AG09319 (cell line): ENCODE measurements at regions not wholly inside any gene's neighbourhood (a gene's known extent, or its start where the extent isn't known, plus 50 kb on each side); places are given as distances from the start of the nearest gene placed in this dataset.

Source experiments
- DNase-seq: peaks from one replicate; pipeline ENCODE4 v3.0.0-alpha.2; 2010; ENCODE audit warnings: low read depth; ENCODE audit errors: extremely low read depth
- TF ChIP-seq, protein P1 (sequence below): IDR thresholded peaks from 2 replicates; pipeline ENCODE4 v1.5.1; 2011; ENCODE audit warnings: low read depth, mild to moderate bottlenecking, inconsistent platforms, low read length, moderate library complexity

DNA sequence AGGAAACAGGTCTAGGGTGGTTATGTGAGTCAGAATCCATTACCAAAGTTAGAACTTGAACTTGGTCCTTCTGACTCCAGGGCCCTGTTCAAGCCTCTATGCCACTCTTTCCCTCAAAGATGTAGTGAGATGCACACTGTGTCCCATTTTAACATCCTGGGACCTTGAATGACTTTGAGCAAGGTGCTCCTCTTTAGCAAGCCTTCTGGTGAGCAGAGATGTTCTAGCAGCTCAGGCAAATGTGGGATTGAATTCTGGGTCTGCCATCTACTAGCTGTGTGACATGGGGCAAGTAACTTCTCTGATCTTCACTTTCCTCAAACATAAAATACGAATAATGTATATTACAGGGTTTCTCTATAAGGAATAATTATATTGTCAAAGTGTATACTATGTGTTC, 294.0 kb upstream of the CXCR4 start:
- DNase-seq, result no peak
- TF ChIP-seq, protein P1, sequence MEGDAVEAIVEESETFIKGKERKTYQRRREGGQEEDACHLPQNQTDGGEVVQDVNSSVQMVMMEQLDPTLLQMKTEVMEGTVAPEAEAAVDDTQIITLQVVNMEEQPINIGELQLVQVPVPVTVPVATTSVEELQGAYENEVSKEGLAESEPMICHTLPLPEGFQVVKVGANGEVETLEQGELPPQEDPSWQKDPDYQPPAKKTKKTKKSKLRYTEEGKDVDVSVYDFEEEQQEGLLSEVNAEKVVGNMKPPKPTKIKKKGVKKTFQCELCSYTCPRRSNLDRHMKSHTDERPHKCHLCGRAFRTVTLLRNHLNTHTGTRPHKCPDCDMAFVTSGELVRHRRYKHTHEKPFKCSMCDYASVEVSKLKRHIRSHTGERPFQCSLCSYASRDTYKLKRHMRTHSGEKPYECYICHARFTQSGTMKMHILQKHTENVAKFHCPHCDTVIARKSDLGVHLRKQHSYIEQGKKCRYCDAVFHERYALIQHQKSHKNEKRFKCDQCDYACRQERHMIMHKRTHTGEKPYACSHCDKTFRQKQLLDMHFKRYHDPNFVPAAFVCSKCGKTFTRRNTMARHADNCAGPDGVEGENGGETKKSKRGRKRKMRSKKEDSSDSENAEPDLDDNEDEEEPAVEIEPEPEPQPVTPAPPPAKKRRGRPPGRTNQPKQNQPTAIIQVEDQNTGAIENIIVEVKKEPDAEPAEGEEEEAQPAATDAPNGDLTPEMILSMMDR, result no peak

GRCh38 chr2:136410673-136411072, 292.7 kb upstream of the CXCR4 start:
- DNase-seq, result no peak
- TF ChIP-seq, protein P1, result no peak

DNA sequence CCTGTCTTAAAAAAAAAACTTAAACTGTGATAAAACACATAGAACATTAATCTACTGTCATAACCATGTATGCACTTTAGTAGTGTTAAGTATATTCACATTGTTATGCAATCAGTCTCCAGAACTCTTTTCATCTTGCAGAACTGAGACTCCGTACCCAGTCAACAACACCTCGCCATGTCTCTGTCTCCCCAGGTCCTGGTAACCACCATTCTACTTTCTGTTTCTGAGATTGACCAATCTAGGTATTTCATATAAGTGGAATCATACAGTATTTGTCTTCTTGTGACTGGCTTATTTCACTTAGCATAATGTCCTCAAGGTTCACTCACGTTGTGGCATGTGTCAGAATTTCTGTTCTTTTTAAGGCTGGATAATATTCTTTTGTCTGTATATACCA, 290.8 kb upstream of the CXCR4 start:
- no peak for DNase-seq
- TF ChIP-seq, protein P1, result no peak

GRCh38 chr2:136407952-136408318, 290.0 kb upstream of the CXCR4 start:
- TF ChIP-seq, protein P1, result no peak

GRCh38 chr2:136407117-136407951, 289.4 kb upstream of the CXCR4 start:
- TF ChIP-seq, protein P1, result no peak
- no peak for DNase-seq

More at GRCh38 chr2:136407952-136408318, 290.0 kb upstream of the CXCR4 start:
- no peak for DNase-seq

GRCh38 chr2:136404925-136405324, 287.0 kb upstream of the CXCR4 start:
- TF ChIP-seq, protein P1, result no peak

GRCh38 chr2:136404176-136404575, 286.2 kb upstream of the CXCR4 start:
- no peak for DNase-seq
- TF ChIP-seq, protein P1, result no peak

More at GRCh38 chr2:136404925-136405324, 287.0 kb upstream of the CXCR4 start:
- DNase-seq, result no peak
